ENCODE measurements at regions not wholly inside any gene's neighbourhood (a gene's known extent, or its start where the extent isn't known, plus 50 kb on each side); places are given as distances from the start of the nearest gene placed in this dataset.
"Not testable (repeated sequence)": the region's sequence is repeated elsewhere in the genome, so short reads cannot be mapped to it uniquely, and the experiment has no call there.

DNA sequence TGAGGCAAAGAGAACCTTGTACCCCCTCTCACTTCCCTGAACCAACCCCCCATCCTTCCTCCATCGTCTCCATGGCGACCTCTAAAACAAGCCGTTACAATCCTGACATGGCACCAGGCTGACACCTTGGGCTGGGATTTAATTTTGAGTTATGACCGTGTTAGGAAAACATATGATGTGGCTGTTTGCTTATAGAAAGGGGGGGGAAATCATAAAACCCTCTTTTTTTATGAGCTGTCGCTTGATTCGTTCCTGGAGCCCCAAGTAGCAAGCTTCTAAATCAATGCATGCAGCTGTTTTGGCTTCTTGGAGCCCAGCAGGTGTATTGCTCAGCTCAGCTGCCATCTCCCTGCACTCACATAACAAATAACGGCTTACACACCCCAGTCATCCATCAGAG lies 301.2 kb upstream of the SPAG17 start:
- Mint-ChIP-seq H3K4me1 (ENCODE audit: low read depth) (no peaks in the 10 kb centered on the region), H3K4me3 (no peak overlapping the region), H3K27me3 (no peaks in the 10 kb centered on the region), H3K9me3 (peaks cover 17% of the 10 kb centered on the region), H3K27ac (no peak overlapping the region), H3K36me3 (ENCODE audit: low read depth) (no peaks in the 10 kb centered on the region)
- DNase-seq = no peak

- peaks cover 17% of the 10 kb centered on the region for H3K9me3 Mint-ChIP-seq
- no peaks in the 10 kb centered on the region for H3K27me3 Mint-ChIP-seq
- H3K4me3 Mint-ChIP-seq = no peak overlapping the region
- H3K36me3 Mint-ChIP-seq (ENCODE audit: low read depth) = no peaks in the 10 kb centered on the region
- DNase-seq = no peak
- no peak overlapping the region for H3K27ac Mint-ChIP-seq
- H3K4me1 Mint-ChIP-seq (ENCODE audit: low read depth) = no peaks in the 10 kb centered on the region
Observed at GRCh38 chr1:118485757-118486156, 300.7 kb upstream of the SPAG17 start.

- no peak for DNase-seq
- Mint-ChIP-seq H3K27ac (no peak overlapping the region), H3K4me3 (no peak overlapping the region), H3K9me3 (peaks cover 17% of the 10 kb centered on the region), H3K27me3 (no peaks in the 10 kb centered on the region), H3K4me1 (ENCODE audit: low read depth) (no peaks in the 10 kb centered on the region), H3K36me3 (ENCODE audit: low read depth) (no peaks in the 10 kb centered on the region)
Observed at GRCh38 chr1:118484893-118485292, 299.9 kb upstream of the SPAG17 start.

DNA sequence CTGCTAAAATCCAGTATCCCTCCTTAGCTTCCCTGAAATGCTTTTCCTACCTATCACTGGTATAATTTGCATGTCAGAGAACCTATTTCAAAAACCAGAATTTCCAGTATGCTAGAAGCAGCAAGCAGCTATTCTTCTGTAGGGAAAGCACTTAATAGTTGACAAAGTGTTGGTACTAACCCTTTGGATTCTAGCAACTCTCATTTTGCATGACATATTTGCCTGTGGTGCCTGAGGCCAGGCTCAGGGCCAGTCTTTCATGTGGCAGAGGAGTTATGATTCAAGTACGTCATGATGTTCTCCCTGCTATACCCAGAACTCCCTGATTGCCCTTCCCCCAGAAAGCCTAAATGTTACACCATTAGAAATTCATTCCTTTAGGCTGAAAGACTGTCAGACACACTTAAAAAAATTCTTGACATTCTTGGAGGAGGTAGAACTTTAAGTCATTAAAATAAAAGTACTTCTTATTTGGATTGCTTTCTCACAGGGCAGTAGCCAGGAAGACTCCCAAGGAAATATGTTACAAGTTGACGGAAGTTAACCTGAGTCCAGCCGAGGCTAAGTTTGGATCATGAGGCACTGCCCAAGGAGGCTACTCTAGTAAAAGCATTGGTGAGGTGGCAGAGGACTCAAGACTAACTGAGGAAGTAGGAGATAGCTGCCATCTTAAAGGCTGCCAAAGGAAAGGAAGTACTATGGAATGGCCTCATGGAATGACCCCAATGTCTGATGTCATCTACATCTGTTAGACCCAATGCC lies 298.4 kb upstream of the SPAG17 start:
- Mint-ChIP-seq H3K4me1 (ENCODE audit: low read depth) (no peaks in the 10 kb centered on the region), H3K27ac (no peak overlapping the region), H3K27me3 (no peaks in the 10 kb centered on the region), H3K36me3 (ENCODE audit: low read depth) (no peaks in the 10 kb centered on the region), H3K4me3 (no peak overlapping the region), H3K9me3 (peaks cover 12% of the 10 kb centered on the region)
- DNase-seq = no peak

GRCh38 chr1:118481126-118481525 lies 296.1 kb upstream of the SPAG17 start:
- Mint-ChIP-seq H3K27me3 (no peaks in the 10 kb centered on the region), H3K4me3 (no peak overlapping the region), H3K27ac (no peak overlapping the region), H3K9me3 (peaks cover 12% of the 10 kb centered on the region), H3K36me3 (ENCODE audit: low read depth) (no peaks in the 10 kb centered on the region), H3K4me1 (ENCODE audit: low read depth) (no peaks in the 10 kb centered on the region)
- DNase-seq = no peak

GRCh38 chr1:118479351-118479750 lies 294.3 kb upstream of the SPAG17 start:
- Mint-ChIP-seq H3K27me3 (no peaks in the 10 kb centered on the region), H3K27ac (no peak overlapping the region), H3K4me1 (ENCODE audit: low read depth) (no peaks in the 10 kb centered on the region), H3K36me3 (ENCODE audit: low read depth) (no peaks in the 10 kb centered on the region), H3K9me3 (peaks cover 18% of the 10 kb centered on the region), H3K4me3 (no peak overlapping the region)
- no peak for DNase-seq

- Mint-ChIP-seq H3K9me3 (peaks cover 8% of the 10 kb centered on the region), H3K27me3 (no peaks in the 10 kb centered on the region), H3K4me3 (no peak overlapping the region), H3K27ac (no peak overlapping the region), H3K4me1 (ENCODE audit: low read depth) (no peaks in the 10 kb centered on the region), H3K36me3 (ENCODE audit: low read depth) (no peaks in the 10 kb centered on the region)
- DNase-seq = no peak
Observed at GRCh38 chr1:118473825-118474224, 288.8 kb upstream of the SPAG17 start.

GRCh38 chr1:118464460-118464859 lies 279.4 kb upstream of the SPAG17 start:
- H3K36me3 Mint-ChIP-seq (ENCODE audit: low read depth); H3K4me3 Mint-ChIP-seq; H3K27me3 Mint-ChIP-seq; H3K27ac Mint-ChIP-seq; DNase-seq; H3K4me1 Mint-ChIP-seq (ENCODE audit: low read depth): not testable (repeated sequence)
- H3K9me3 Mint-ChIP-seq = peaks cover 23% of the 10 kb centered on the region

DNA sequence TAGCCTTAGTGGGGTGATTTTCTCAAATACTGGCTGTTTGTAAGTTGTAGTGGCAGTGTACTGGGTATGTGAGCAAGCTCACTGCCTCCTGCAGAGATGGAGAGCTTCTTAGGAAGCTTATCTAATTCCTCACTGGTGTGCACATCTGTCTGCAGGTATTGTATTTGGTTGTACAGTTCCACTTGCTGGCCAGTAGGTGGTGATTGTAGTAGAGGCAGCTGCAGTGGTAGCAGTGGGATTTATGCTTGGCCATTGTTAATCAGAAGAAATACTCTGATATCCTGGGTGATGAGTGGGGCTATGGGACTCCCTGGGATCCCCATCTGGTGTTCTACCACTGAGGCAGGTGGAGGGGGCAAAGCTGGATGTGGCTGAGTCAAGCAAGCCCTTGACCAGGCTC lies 276.1 kb upstream of the SPAG17 start:
- Mint-ChIP-seq H3K9me3 (peaks cover 29% of the 10 kb centered on the region), H3K4me1 (ENCODE audit: low read depth) (no peaks in the 10 kb centered on the region)

DNA sequence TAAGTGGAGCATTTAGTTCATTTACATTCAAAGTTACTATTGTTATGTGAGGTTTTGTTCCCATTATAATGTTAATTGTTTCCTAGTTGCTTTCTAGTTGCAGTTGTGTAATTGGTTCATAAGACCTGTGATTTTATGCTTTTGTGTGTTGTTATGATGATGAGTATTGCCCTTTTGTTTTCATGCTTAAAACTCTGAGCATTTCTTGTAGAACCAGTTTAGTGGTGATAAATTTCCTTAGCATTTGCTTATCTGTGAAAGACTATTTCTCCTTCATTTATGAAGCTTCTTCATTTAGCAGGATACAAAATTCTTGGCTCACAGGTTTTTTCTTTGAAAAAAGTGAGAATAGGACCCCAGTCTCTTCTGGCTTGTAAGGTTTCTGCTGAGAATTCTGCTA lies 274.8 kb upstream of the SPAG17 start:
- H3K27ac Mint-ChIP-seq = no peak overlapping the region
- H3K27me3 Mint-ChIP-seq = no peaks in the 10 kb centered on the region
- H3K9me3 Mint-ChIP-seq = peaks cover 32% of the 10 kb centered on the region
- DNase-seq = no peak
- no peak overlapping the region for H3K4me3 Mint-ChIP-seq
- H3K4me1 Mint-ChIP-seq (ENCODE audit: low read depth) = no peaks in the 10 kb centered on the region
- H3K36me3 Mint-ChIP-seq (ENCODE audit: low read depth) = no peaks in the 10 kb centered on the region

More for the DNA sequence above, 276.1 kb upstream of the SPAG17 start:
- Mint-ChIP-seq H3K36me3 (ENCODE audit: low read depth) (no peaks in the 10 kb centered on the region), H3K4me3 (no peak overlapping the region), H3K27ac (no peak overlapping the region), H3K27me3 (no peaks in the 10 kb centered on the region)
- DNase-seq = no peak

GRCh38 chr1:118453856-118454255 lies 268.8 kb upstream of the SPAG17 start:
- peaks cover 24% of the 10 kb centered on the region for H3K9me3 Mint-ChIP-seq
- not testable (repeated sequence) for H3K27me3 Mint-ChIP-seq; H3K4me3 Mint-ChIP-seq; H3K4me1 Mint-ChIP-seq (ENCODE audit: low read depth); DNase-seq; H3K36me3 Mint-ChIP-seq (ENCODE audit: low read depth); H3K27ac Mint-ChIP-seq

DNA sequence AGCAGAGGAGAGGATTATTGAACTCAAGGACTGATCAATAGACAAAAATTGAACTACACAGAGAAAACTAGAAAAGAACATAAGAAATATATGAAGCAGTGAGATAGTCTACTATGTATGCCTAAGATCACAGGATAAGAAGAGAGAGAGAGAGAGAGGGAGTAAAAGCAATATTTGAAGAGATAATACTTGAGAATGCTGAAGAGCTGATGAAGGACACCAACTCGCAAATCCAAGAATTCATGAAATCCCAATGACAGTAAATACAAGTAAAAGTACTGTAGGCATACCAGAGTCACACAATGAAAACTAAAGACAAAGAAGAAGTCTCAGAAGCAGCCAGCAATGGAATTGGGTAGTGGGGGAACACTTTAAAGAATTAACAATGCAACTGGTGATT lies 260.1 kb upstream of the SPAG17 start:
- H3K4me1 Mint-ChIP-seq (ENCODE audit: low read depth) = no peaks in the 10 kb centered on the region
- peaks cover 17% of the 10 kb centered on the region for H3K9me3 Mint-ChIP-seq
- no peak for DNase-seq
- H3K4me3 Mint-ChIP-seq = no peak overlapping the region
- no peaks in the 10 kb centered on the region for H3K27me3 Mint-ChIP-seq
- no peak overlapping the region for H3K27ac Mint-ChIP-seq
- H3K36me3 Mint-ChIP-seq (ENCODE audit: low read depth) = no peaks in the 10 kb centered on the region

DNA sequence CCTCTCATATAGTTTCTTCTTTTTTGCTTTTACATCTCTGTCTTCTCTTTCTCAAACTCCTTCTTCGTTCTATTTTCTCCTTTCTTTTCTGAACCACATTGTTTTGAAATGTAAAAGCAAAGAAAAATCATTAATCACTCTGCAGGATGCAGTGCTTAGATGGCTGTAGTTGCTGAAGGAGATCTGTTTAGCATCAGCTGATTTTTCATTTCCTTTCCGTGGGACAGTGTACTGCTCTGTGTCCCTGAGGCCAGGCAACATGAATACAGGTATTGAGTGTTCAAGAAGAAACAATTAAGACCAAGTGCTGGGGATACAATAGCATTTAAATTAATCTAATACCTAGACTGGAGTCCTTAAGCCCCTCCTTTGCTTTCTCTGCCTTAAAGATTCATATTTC lies 257.2 kb upstream of the SPAG17 start:
- H3K27ac Mint-ChIP-seq = no peak overlapping the region

GRCh38 chr1:118437664-118438063 lies 252.6 kb upstream of the SPAG17 start:
- Mint-ChIP-seq H3K9me3 (peaks cover 10% of the 10 kb centered on the region), H3K27me3 (no peaks in the 10 kb centered on the region), H3K4me3 (no peak overlapping the region), H3K36me3 (ENCODE audit: low read depth) (no peaks in the 10 kb centered on the region), H3K4me1 (ENCODE audit: low read depth) (no peaks in the 10 kb centered on the region), H3K27ac (no peak overlapping the region)
- DNase-seq = no peak

More for the DNA sequence above, 257.2 kb upstream of the SPAG17 start:
- Mint-ChIP-seq H3K4me3 (no peak overlapping the region), H3K27me3 (no peaks in the 10 kb centered on the region), H3K9me3 (peaks cover 10% of the 10 kb centered on the region), H3K4me1 (ENCODE audit: low read depth) (no peaks in the 10 kb centered on the region), H3K36me3 (ENCODE audit: low read depth) (no peaks in the 10 kb centered on the region)
- no peak for DNase-seq

DNA sequence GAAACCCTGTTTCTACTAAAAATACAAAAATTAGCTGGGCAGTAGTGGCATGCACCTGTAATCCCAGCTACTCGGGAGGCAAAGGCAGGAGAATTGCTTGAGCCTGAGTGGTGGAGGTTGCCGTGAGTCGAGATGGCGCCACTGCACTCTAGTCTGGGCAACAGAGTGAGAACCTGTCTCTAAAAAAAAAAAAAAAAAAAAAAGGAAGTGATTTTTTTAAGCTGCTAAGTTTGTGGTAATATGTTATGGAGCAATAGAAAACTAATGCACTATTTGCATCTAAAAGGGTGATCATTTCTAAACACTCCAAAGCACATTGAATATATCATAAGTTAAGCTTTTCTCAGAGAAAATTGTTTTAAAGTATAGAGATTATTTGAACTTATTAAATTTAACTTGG lies 244.8 kb upstream of the SPAG17 start:
- H3K27ac Mint-ChIP-seq = no peak overlapping the region
- no peaks in the 10 kb centered on the region for H3K36me3 Mint-ChIP-seq (ENCODE audit: low read depth)
- H3K27me3 Mint-ChIP-seq = no peaks in the 10 kb centered on the region
- no peak for DNase-seq
- H3K4me3 Mint-ChIP-seq = no peak overlapping the region
- peaks cover 5% of the 10 kb centered on the region for H3K9me3 Mint-ChIP-seq
- no peaks in the 10 kb centered on the region for H3K4me1 Mint-ChIP-seq (ENCODE audit: low read depth)

DNA sequence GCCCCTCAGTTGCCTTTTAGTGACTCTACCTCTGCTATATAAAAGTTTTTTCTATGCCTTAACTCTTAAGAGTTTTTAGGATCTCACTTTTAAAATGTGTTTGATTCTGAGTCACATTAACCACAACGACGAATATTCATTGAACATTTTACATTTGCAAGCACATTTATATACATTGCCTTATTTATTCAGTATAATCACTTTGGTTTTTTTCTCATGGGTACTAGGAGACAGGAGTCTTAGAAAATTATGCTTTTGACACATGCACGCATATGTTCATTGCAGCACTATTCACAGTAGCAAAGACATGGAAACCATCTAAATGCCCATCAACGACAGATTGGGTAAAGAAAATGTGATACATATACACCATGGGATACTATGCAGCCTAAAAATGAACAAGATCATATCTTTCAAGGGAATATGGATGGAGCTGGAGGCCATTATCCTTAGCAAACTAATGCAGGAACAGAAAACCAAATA lies 236.9 kb upstream of the SPAG17 start:
- H3K27ac Mint-ChIP-seq = no peak overlapping the region
- no peak overlapping the region for H3K4me3 Mint-ChIP-seq
- no peaks in the 10 kb centered on the region for H3K36me3 Mint-ChIP-seq (ENCODE audit: low read depth)
- H3K27me3 Mint-ChIP-seq = no peaks in the 10 kb centered on the region
- no peak for DNase-seq
- H3K4me1 Mint-ChIP-seq (ENCODE audit: low read depth) = no peaks in the 10 kb centered on the region
- H3K9me3 Mint-ChIP-seq = peaks cover 8% of the 10 kb centered on the region
